Middle frontal gyrus (tissue), 1 donor: ENCODE measurements at regions not wholly inside any gene's neighbourhood (a gene's known extent, or its start where the extent isn't known, plus 50 kb on each side); places are given as distances from the start of the nearest gene placed in this dataset.
A peak's percentile ranks its signal among the peaks of the same experiment; 100 is the strongest.

Experiments used
- DNase-seq: peaks from one replicate; pipeline ENCODE4 v3.0.0-alpha.2; 2015; ENCODE audit warnings: low spot score; ENCODE audit errors: extremely low spot score

DNA sequence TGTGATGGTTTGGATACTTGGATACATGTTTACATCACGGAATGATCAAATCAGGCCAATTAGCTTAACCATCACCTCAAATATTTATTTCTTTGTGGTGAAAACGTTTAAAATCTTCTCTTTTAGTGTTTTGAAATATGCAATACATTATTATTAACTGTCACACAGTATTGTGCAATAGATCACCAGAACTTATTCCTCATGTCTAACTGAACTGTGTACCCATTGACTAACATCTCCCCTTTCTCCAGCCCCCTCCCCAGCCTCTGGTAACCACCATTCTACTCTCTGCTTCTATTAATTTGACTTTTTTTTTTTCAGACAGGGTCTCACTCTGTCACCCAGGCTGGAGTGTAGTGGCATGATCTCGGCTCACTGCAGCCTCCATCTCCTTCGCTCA lies 471.9 kb downstream of the BCOR start:
- no peak for DNase-seq

GRCh38 chrX:39626749-39627148 lies 471.0 kb downstream of the BCOR start:
- DNase-seq, result no peak

- DNase-seq, result no peak
These were observed 470.5 kb downstream of the BCOR start for GRCh38 chrX:39627257-39627656.

GRCh38 chrX:39629001-39629400 lies 468.8 kb downstream of the BCOR start:
- DNase-seq, result no peak

GRCh38 chrX:39630344-39630743 lies 467.4 kb downstream of the BCOR start:
- no peak for DNase-seq

- DNase-seq, result no peak
These were observed 466.2 kb downstream of the BCOR start for GRCh38 chrX:39631276-39632229.

DNA sequence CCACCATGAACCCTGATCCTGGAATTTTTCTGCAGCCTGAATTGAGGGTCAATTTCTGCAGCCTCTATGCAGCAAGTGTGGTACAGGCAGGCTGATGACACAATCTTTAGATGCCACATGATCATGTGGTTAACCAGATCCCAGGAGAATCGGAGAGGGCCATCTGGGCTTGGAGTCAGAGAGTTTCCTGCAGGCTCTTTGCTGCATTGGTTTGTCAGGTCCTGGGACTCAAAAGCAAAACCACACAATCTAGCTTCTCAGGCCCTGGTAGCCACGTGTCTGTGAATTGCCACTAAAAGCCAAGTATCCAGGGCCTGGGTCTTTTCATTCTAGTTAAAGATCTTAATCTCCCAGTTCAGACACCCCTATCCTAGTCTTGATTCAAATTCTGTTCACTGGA lies 464.5 kb downstream of the BCOR start:
- DNase-seq, result no peak

GRCh38 chrX:39636481-39636880 lies 461.3 kb downstream of the BCOR start:
- DNase-seq, result no peak

GRCh38 chrX:39638526-39638925 lies 459.2 kb downstream of the BCOR start:
- DNase-seq, result no peak

DNA sequence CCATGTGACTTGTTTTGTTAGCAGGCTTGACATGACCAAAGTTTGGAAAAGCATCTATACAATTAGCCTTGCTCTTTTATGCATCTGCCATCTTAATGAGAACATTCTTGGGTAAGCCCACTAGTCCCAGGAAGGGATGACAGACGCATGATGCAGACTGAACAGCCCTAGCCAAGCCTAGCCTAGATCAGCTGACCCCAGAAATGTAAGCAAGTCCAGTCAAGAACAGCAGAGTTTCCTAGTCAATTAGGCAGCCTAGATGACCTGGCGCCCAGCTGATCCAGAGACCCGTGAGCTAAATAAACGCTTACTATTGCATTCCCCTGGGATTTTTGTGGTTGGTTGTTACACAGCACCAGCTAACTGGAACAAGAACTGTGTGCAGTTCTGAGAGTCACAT lies 457.9 kb downstream of the BCOR start:
- no peak for DNase-seq

GRCh38 chrX:39640866-39641265 lies 456.9 kb downstream of the BCOR start:
- DNase-seq, result no peak

DNA sequence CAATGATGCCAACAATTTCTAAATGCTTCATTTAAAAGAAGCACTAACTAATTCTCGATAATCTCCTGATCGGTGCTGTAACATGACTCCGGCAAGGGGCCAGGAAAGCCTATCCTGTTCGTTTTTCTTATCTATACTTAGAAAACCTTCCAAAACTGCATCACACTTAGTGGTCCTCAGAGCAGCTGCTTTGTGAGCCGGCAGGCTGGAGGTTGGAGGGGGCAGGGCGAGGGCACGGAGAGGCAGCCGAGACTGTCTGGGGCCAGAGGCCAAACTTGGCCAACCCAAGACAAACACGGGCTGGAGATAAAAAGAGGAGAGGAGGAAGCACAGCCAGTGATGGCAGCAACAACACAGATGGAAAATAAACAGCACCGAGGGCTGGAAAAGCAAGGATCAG lies 455.7 kb downstream of the BCOR start:
- no peak for DNase-seq

- DNase-seq, result no peak
These were observed 454.2 kb downstream of the BCOR start for GRCh38 chrX:39643550-39643949.

GRCh38 chrX:39645178-39645895 lies 452.4 kb downstream of the BCOR start:
- no peak for DNase-seq

GRCh38 chrX:39648548-39649254 lies 449.1 kb downstream of the BCOR start:
- DNase-seq, result no peak

GRCh38 chrX:39650768-39651347 lies 446.9 kb downstream of the BCOR start:
- DNase-seq, result no peak

DNA sequence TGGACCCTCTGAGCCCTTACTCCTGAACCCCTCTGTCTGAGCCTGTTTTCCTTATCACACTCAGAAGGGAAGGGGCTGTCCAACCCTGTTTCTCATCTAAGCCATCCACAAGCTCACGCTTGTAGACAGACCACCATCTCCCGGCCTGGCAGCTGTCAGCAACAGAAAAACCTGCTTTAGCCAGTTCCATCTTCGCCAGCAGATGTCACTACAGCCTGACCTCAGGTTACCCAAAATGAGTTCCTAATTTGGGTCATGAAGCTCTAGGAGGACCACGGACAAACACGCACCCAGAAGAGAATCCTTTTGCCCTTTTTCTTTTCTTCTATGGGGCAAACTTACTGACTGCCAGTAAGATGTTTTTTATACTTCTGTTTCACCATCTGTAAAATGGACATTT lies 445.4 kb downstream of the BCOR start:
- DNase-seq, result no peak

GRCh38 chrX:39653691-39654090 lies 444.1 kb downstream of the BCOR start:
- DNase-seq, result peak; percentile 21

DNA sequence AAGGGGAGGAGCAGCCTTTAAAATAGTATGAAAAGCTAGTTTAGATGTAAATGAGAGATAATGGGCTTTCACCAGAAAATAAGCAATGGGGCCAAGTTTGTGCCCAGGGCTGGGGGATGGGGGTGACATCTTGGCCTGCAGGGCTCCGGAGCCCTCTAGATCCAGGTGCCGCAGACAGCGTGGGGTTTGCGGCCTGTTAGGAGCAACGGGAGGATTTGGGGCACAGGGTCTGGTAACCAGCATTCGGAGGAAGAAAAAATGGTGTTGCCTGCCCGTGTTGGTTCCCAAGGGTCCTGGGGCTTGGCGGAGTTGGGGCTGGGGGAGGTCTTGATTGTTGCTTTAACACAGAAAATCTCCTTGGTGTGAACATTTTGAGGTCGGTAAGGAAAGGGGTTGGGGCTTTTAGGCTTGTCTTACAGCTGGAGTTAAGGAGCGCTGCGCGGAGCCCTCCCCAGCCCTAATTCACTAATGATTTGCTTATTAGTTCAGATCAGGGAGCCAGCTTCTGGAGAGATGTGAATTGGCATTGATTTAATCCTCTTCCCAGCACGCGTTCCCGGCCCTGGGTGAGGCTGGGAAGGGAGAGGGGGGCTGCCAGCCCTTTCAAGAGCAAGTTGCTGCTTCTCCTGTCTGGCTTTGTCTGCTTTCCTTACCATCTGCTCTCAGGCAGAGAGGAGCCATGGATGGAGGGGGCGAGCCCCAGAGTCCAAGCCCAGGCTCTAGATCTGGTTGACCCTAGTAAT lies 443.4 kb downstream of the BCOR start:
- DNase-seq, result no peak

DNA sequence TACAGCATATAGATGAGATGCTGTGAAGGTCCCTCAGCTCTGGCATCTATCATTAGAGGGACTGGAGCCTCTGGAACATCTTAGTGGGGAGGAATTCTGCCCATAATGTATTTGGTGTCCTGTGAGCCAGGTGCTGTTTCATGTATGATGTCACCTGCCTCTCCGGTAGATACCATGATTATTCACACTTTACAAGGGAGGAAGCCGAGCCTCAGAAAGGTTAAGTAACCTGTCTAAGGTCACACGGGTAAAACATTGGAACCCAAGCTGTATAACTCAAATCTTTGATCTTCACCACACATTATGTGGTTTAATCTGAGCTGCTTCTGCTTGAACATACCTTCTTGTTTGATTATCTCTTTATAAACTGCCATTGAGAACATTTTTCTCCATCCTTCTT lies 442.8 kb downstream of the BCOR start:
- DNase-seq, result no peak
